ENCODE measurements at regions not wholly inside any gene's neighbourhood (a gene's known extent, or its start where the extent isn't known, plus 50 kb on each side); places are given as distances from the start of the nearest gene placed in this dataset.

DNA sequence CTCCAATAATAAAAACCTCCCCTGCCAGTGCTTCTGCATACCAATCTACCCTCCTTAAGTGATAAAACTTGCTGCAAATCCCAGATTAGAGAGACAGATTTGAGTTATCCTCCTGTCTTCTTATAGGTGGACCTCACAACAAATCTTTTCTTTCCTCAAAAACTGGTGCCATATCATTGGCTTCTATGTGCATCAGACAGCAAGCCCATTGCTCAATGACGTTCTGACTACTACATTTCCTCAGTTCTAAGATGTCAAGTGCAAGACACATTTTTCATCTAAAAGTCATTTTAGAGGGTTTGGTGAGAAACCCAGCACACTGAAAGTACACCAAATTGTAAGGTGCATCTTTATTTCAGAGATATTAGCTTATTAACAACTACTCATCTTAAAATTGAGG is 107.8 kb upstream of the VAV3 start:
- Histone ChIP-seq H3K9ac (ENCODE audit: insufficient read depth, low read depth, low read length) (no peak overlapping the region), H4K20me1 (ENCODE audit: insufficient read depth, low read length) (no peaks in the 10 kb centered on the region), H3K36me3 (replicated peaks in 1 of 2; ENCODE audit: control insufficient read depth in 1 of 2, insufficient read depth in 2 of 2, low read length in 2 of 2) (no peaks in the 10 kb centered on the region), H3K79me2 (ENCODE audit: insufficient read depth, low read length) (no peaks in the 10 kb centered on the region), H2AFZ (ENCODE audit: low read length) (no peak overlapping the region), H3K4me3 (replicated peaks in 1 of 3; ENCODE audit: insufficient read depth in 1 of 3, low read depth in 2 of 3, low read length in 3 of 3) (no peak overlapping the region), H3K9me3 (ENCODE audit: low read length) (no peaks in the 10 kb centered on the region), H3K27me3 (ENCODE audit: control insufficient read depth in 1 of 2, insufficient read depth in 2 of 2, low read length in 2 of 2) (no peaks in the 10 kb centered on the region), H3K4me1 (ENCODE audit: insufficient read depth, low read length) (no peaks in the 10 kb centered on the region), H3K27ac (ENCODE audit: extremely low read length, insufficient read depth, low read length) (no peak overlapping the region), H3K4me2 (ENCODE audit: low read depth, low read length) (no peak overlapping the region)
- TF ChIP-seq ZNF468 (CRISPR knock-in tag; IDR thresholded peaks at IDR 0.05) (no peak), NR2F1 (CRISPR knock-in tag; IDR thresholded peaks at IDR 0.05) (no peak), FOXC1 (CRISPR knock-in tag; IDR thresholded peaks at IDR 0.05; ENCODE audit: borderline replicate concordance) (no peak), TBP (CRISPR knock-in tag; IDR thresholded peaks at IDR 0.05) (no peak), ZNF7 (CRISPR knock-in tag; IDR thresholded peaks at IDR 0.05) (no peak), ZNF558 (CRISPR knock-in tag; IDR thresholded peaks at IDR 0.05; ENCODE audit: borderline replicate concordance) (no peak), ZNF878 (CRISPR knock-in tag; IDR thresholded peaks at IDR 0.05) (no peak), ISX (CRISPR knock-in tag; conservative IDR thresholded peaks at IDR 0.05) (no peak), ZC3H13 (CRISPR knock-in tag; IDR thresholded peaks at IDR 0.05) (no peak), ZNF570 (CRISPR knock-in tag; IDR thresholded peaks at IDR 0.05; ENCODE audit: borderline replicate concordance) (no peak), GABPA (IDR thresholded peaks at IDR 0.05; ENCODE audit: low read depth, low read length) (no peak), GABPA (CRISPR knock-in tag; IDR thresholded peaks at IDR 0.05; ENCODE audit: low read depth) (no peak)
- TF ChIP-seq, protein P1, sequence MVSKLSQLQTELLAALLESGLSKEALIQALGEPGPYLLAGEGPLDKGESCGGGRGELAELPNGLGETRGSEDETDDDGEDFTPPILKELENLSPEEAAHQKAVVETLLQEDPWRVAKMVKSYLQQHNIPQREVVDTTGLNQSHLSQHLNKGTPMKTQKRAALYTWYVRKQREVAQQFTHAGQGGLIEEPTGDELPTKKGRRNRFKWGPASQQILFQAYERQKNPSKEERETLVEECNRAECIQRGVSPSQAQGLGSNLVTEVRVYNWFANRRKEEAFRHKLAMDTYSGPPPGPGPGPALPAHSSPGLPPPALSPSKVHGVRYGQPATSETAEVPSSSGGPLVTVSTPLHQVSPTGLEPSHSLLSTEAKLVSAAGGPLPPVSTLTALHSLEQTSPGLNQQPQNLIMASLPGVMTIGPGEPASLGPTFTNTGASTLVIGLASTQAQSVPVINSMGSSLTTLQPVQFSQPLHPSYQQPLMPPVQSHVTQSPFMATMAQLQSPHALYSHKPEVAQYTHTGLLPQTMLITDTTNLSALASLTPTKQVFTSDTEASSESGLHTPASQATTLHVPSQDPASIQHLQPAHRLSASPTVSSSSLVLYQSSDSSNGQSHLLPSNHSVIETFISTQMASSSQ (IDR thresholded peaks at IDR 0.05; ENCODE audit: low read depth): no peak
- TF ChIP-seq, protein P1 (CRISPR knock-in tag; IDR thresholded peaks at IDR 0.05; ENCODE audit: borderline replicate concordance): no peak
- TF ChIP-seq, protein P2, sequence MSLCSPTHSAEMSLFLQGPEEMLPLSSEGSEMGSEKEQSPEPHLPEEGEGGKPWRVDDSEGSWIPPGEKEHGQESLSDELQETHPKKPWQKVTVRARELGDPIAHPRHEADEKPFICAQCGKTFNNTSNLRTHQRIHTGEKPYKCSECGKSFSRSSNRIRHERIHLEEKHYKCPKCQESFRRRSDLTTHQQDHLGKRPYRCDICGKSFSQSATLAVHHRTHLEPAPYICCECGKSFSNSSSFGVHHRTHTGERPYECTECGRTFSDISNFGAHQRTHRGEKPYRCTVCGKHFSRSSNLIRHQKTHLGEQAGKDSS (CRISPR knock-in tag; IDR thresholded peaks at IDR 0.05; ENCODE audit: borderline replicate concordance, low read depth): no peak
- POLR2A ChIA-PET: no interaction called here
- FAIRE-seq: no peak
- BruUV-seq (replicated peaks): no TSS peak
- WGBS (ENCODE audit: low lambda C conversion rate): 0% methylated on average over 1 of the region's 1 CpG
- in situ Hi-C loops (cut with HindIII; ENCODE audit: extremely low pct_ligation_motif_present, low pct_unique_long_range_greater_than_20kb): no loop called here
- DNase-seq (ENCODE audit: low spot score): no peak
- no peak for ATAC-seq
- intact Hi-C loops (cut with micrococcal nuclease; ENCODE audit: unreplicated experiment): no loop called here
- CTCF ChIA-PET (ENCODE audit: low intra/inter-chr PET ratio, low total read pairs): no interaction called here

Data from HepG2 (cell line).